ENCODE measurements at regions not wholly inside any gene's neighbourhood (a gene's known extent, or its start where the extent isn't known, plus 50 kb on each side); places are given as distances from the start of the nearest gene placed in this dataset.
"Not testable (repeated sequence)": the region's sequence is repeated elsewhere in the genome, so short reads cannot be mapped to it uniquely, and the experiment has no call there.

- DNase-seq = no peak
Measured at GRCh38 chr5:58197875-58198274, 262.0 kb downstream of the PLK2 start.

GRCh38 chr5:58191443-58191842 lies 268.4 kb downstream of the PLK2 start:
- no peak for DNase-seq

- no peak for DNase-seq
Measured at GRCh38 chr5:58188262-58188651, 271.6 kb downstream of the PLK2 start.

GRCh38 chr5:58187432-58188261 lies 272.2 kb downstream of the PLK2 start:
- no peak for DNase-seq

- DNase-seq = no peak
Measured at GRCh38 chr5:58185801-58186200, 274.1 kb downstream of the PLK2 start.

- no peak for DNase-seq
Measured at GRCh38 chr5:58185397-58185796, 274.5 kb downstream of the PLK2 start.

GRCh38 chr5:58184910-58185309 lies 275.0 kb downstream of the PLK2 start:
- DNase-seq = no peak

- no peak for DNase-seq
Measured at GRCh38 chr5:58183786-58184085, 276.1 kb downstream of the PLK2 start.

- DNase-seq = no peak
Measured at GRCh38 chr5:58183078-58183785, 276.7 kb downstream of the PLK2 start.

GRCh38 chr5:58182287-58182841 lies 277.5 kb downstream of the PLK2 start:
- DNase-seq = no peak

GRCh38 chr5:58181578-58182286 lies 278.2 kb downstream of the PLK2 start:
- DNase-seq = no peak

- DNase-seq = no peak
Measured at GRCh38 chr5:58172946-58173345, 286.9 kb downstream of the PLK2 start.

- DNase-seq = no peak
Measured at GRCh38 chr5:58165152-58165551, 294.7 kb downstream of the PLK2 start.

GRCh38 chr5:58161889-58162288 lies 298.0 kb downstream of the PLK2 start:
- not testable (repeated sequence) for DNase-seq

- DNase-seq = no peak
Measured at GRCh38 chr5:58156973-58157701, 302.7 kb downstream of the PLK2 start.

GRCh38 chr5:58156361-58156760 lies 303.5 kb downstream of the PLK2 start:
- DNase-seq = no peak

- DNase-seq = no peak
Measured at GRCh38 chr5:58153255-58153654, 306.6 kb downstream of the PLK2 start.

- no peak for DNase-seq
Measured at GRCh38 chr5:58151414-58151813, 308.5 kb downstream of the PLK2 start.

- DNase-seq = no peak
Measured at GRCh38 chr5:58150926-58151325, 309.0 kb downstream of the PLK2 start.

- no peak for DNase-seq
Measured at GRCh38 chr5:58149746-58150145, 310.1 kb downstream of the PLK2 start.

- DNase-seq = peak; percentile 60
Measured at GRCh38 chr5:58149345-58149744, 310.5 kb downstream of the PLK2 start.

GRCh38 chr5:58148254-58148775 lies 311.6 kb downstream of the PLK2 start:
- DNase-seq = no peak

All from NCI-H524 treated with DMSO at 0.1 percent for 48 hours (cell line).